IMR-90 (cell line): ENCODE measurements at regions not wholly inside any gene's neighbourhood (a gene's known extent, or its start where the extent isn't known, plus 50 kb on each side); places are given as distances from the start of the nearest gene placed in this dataset.

ENCODE experiments used
- ATAC-seq: fragments of 200-7000 bp; cut with Tn5 transposase; 2 replicates; pipeline ENCODE4 v1.9.1; 2020; ENCODE audit warnings: low read depth, mild to moderate bottlenecking, moderate library complexity
- BruUV-seq: library from RNA; stranded (reverse); fragments of 400-500 nt; replicated peaks from 2 replicates; lab custom pipeline; 2021; lab: Mats Ljungman, UMichigan
- CTCF ChIA-PET: fragments of 300-600 bp; formaldehyde crosslinking; extraction: SDS; loops from one replicate; lab custom pipeline; 2021; ENCODE audit warnings: antibody characterized with exemption; lab: Yijun Ruan, JAX
- POLR2A ChIA-PET: fragments of 300-600 bp; sonication (Branson Sonifier 250); formaldehyde crosslinking; loops from one replicate; lab custom pipeline; 2022; ENCODE audit warnings: antibody characterized with exemption; ENCODE audit not compliant: unreplicated experiment; lab: Charles Lee
- DNase-seq: peaks from one replicate; pipeline ENCODE4 v3.0.0; 2013
- H2AFZ ChIP-seq: replicated peaks from 2 replicates; pipeline ENCODE3; 2013; ENCODE audit warnings: low read length, mild to moderate bottlenecking; ENCODE audit not compliant: poor library complexity
- H2AK5ac ChIP-seq: 2 replicates; pipeline ENCODE4 v1.6.1; 2013; ENCODE audit warnings: low read depth, low read length, inconsistent platforms
- H2AK9ac ChIP-seq: replicated peaks from 2 replicates; pipeline ENCODE3; 2013; ENCODE audit warnings: mild to moderate bottlenecking, low read depth, low read length, moderate library complexity; ENCODE audit not compliant: poor library complexity
- H2BK120ac ChIP-seq: 2 replicates; pipeline ENCODE4 v1.6.1; 2013; ENCODE audit warnings: low read depth, low read length, inconsistent platforms
- H2BK15ac ChIP-seq: 3 replicates; pipeline ENCODE4 v1.6.1; 2013; ENCODE audit warnings: low read depth, low read length, inconsistent platforms
- H2BK20ac ChIP-seq: 2 replicates; pipeline ENCODE4 v1.6.1; 2013; ENCODE audit warnings: low read depth, mild to moderate bottlenecking, inconsistent platforms, low read length, moderate library complexity
- H2BK5ac ChIP-seq: 2 replicates; pipeline ENCODE4 v1.6.1; 2013; ENCODE audit warnings: mild to moderate bottlenecking, low read depth, low read length, inconsistent platforms; ENCODE audit not compliant: poor library complexity, severe bottlenecking
- H3K14ac ChIP-seq: replicated peaks from 2 replicates; pipeline ENCODE4 v1.6.1; 2013; ENCODE audit warnings: low read depth, low read length, inconsistent platforms
- H3K18ac ChIP-seq: 2 replicates; pipeline ENCODE4 v1.6.1; 2013; ENCODE audit warnings: low read depth, low read length, control low read depth
- H3K23ac ChIP-seq: 2 replicates; pipeline ENCODE4 v1.6.1; 2013; ENCODE audit warnings: low read depth, low read length, inconsistent platforms
- H3K27ac ChIP-seq: 2 replicates; pipeline ENCODE4 v1.5.1; 2013; ENCODE audit warnings: mild to moderate bottlenecking, control low read depth, low read length; ENCODE audit not compliant: insufficient read depth
- H3K27me3 ChIP-seq: 2 replicates; pipeline ENCODE4 v1.6.1; 2013; ENCODE audit warnings: low read length; ENCODE audit not compliant: control insufficient read depth, insufficient read depth
- H3K36me3 ChIP-seq: 2 replicates; pipeline ENCODE4 v1.6.1; 2013; ENCODE audit warnings: low read length, mixed read lengths; ENCODE audit not compliant: control insufficient read depth, insufficient read depth
- H3K4ac ChIP-seq: 2 replicates; pipeline ENCODE4 v1.6.1; 2013; ENCODE audit warnings: low read depth, low read length, inconsistent platforms
- H3K4me1 ChIP-seq: 2 replicates; pipeline ENCODE4 v1.6.1; 2013; ENCODE audit warnings: low read length, mixed read lengths; ENCODE audit not compliant: control insufficient read depth, insufficient read depth
- H3K4me2 ChIP-seq: 2 replicates; pipeline ENCODE4 v1.6.1; 2013; ENCODE audit warnings: low read depth, mild to moderate bottlenecking, control low read depth, low read length, moderate library complexity
- H3K4me3 ChIP-seq: 2 replicates; pipeline ENCODE4 v1.5.1; 2013; ENCODE audit warnings: low read depth, mild to moderate bottlenecking, control low read depth, low read length, moderate library complexity; ENCODE audit not compliant: insufficient read depth
- H3K56ac ChIP-seq: 2 replicates; pipeline ENCODE4 v1.6.1; 2013; ENCODE audit warnings: low read length, inconsistent platforms; ENCODE audit not compliant: insufficient read depth; ENCODE audit errors: extremely low read depth
- H3K79me1 ChIP-seq, 2 experiments: 2 replicates each; pipeline ENCODE4 v1.6.1; 2013; ENCODE audit warnings: low read length in 2 of 2, inconsistent platforms in 1 of 2, low read depth in 1 of 2
- H3K9ac ChIP-seq: 2 replicates; pipeline ENCODE4 v1.6.1; 2013; ENCODE audit warnings: low read depth, low read length, control low read depth
- H3K9me1 ChIP-seq: 2 replicates; pipeline ENCODE4 v1.6.1; 2013; ENCODE audit warnings: low read length, inconsistent platforms; ENCODE audit not compliant: insufficient read depth
- H3K9me3 ChIP-seq: 2 replicates; pipeline ENCODE4 v1.6.1; 2013; ENCODE audit warnings: low read length; ENCODE audit not compliant: control insufficient read depth, insufficient read depth
- H4K20me1 ChIP-seq: 2 replicates; pipeline ENCODE4 v1.6.1; 2013; ENCODE audit warnings: low read length, inconsistent platforms; ENCODE audit not compliant: insufficient read depth
- H4K5ac ChIP-seq: 2 replicates; pipeline ENCODE4 v1.6.1; 2013; ENCODE audit warnings: mild to moderate bottlenecking, low read depth, low read length, control low read depth
- H4K8ac ChIP-seq, 2 experiments: 2 replicates each; pipeline ENCODE4 v1.6.1; 2013; ENCODE audit warnings: low read depth in 2 of 2, low read length in 2 of 2, control low read depth in 1 of 2, inconsistent platforms in 1 of 2
- H4K91ac ChIP-seq: 2 replicates; pipeline ENCODE4 v1.6.1; 2013; ENCODE audit warnings: low read depth, low read length, inconsistent platforms; ENCODE audit not compliant: insufficient read depth
- CHD1 ChIP-seq: IDR thresholded peaks from 2 replicates; pipeline ENCODE4 v1.6.1; 2012; ENCODE audit warnings: low read depth, low read length, improper control_type of control experiment
- CTCF ChIP-seq: conservative IDR thresholded peaks from 2 replicates; pipeline ENCODE4 v1.5.1; 2012; ENCODE audit warnings: mild to moderate bottlenecking, low read depth, low read length, improper control_type of control experiment
- ELK1 ChIP-seq: fragments of 150-350 bp; IDR thresholded peaks from 2 replicates; pipeline ENCODE4 v1.6.1; 2016; ENCODE audit warnings: low read depth, mild to moderate bottlenecking, low read length, moderate library complexity, borderline replicate concordance
- NFE2L2 ChIP-seq: fragments of 150-350 bp; IDR thresholded peaks from 2 replicates; pipeline ENCODE4 v1.6.1; 2016; ENCODE audit warnings: low read depth, mild to moderate bottlenecking, low read length
- USF2 ChIP-seq: fragments of 150-350 bp; IDR thresholded peaks from 2 replicates; pipeline ENCODE4 v1.6.1; 2017; ENCODE audit warnings: mild to moderate bottlenecking, antibody characterized with exemption, low read length, low read depth
- WGBS, 2 experiments: methylation state at CpG; one replicate each; pipeline versions ENCODE4 v1.1.5 to v1.1.7; 2013; ENCODE audit warnings: missing lambda C conversion rate in 2 of 2; ENCODE audit not compliant: insufficient read length in 1 of 2; ENCODE audit errors: extremely low coverage in 2 of 2; 5-methylcytosine and 5-hydroxymethylcytosine counted together
- dilution Hi-C: fragments of 300-500 bp; cut with HindIII; formaldehyde crosslinking; loops from one replicate; pipeline ENCODE4 v1.14.3; 2018; ENCODE audit warnings: low sequenced_read_pairs; ENCODE audit not compliant: unreplicated experiment
- in situ Hi-C: fragments of 300-500 bp; cut with MboI; formaldehyde crosslinking; loops from 3 replicates; pipeline ENCODE4 v1.14.3; 2019; ENCODE audit warnings: low sequenced_read_pairs, inconsistent platforms, mixed read lengths
- intact Hi-C: fragments of 100-400 bp; cut with micrococcal nuclease; formaldehyde crosslinking; loops from 2 replicates; pipeline ENCODE4 v1.10.0; 2022

- no peak overlapping the region for H4K8ac ChIP-seq
- no peak overlapping the region for H2BK20ac ChIP-seq
- no peaks in the 10 kb centered on the region for H3K79me1 ChIP-seq
- WGBS, 2 experiments: 63% methylated on average over 6 of the region's 13 CpGs; no CpG with 5 or more reads in 1 of the 2 experiments
- H3K23ac ChIP-seq: no peak overlapping the region
- peaks cover 26% of the 10 kb centered on the region; the same call in 1 of the 2 replicates for H3K9me3 ChIP-seq
- H2BK5ac ChIP-seq: no peak overlapping the region
- CTCF ChIA-PET: no interaction called here
- no peak overlapping the region for H4K91ac ChIP-seq
- H2AK9ac ChIP-seq: no peak overlapping the region
- no peak overlapping the region for H3K4ac ChIP-seq
- no peak overlapping the region for H2BK120ac ChIP-seq
- H3K27ac ChIP-seq: no peak overlapping the region
- TF ChIP-seq ELK1 (no peak), NFE2L2 (no peak), CHD1 (no peak), USF2 (no peak), CTCF (no peak)
- DNase-seq (no peak), ATAC-seq (no peak)
- no peaks in the 10 kb centered on the region for H3K4me1 ChIP-seq
- H3K9ac ChIP-seq: no peak overlapping the region
- POLR2A ChIA-PET: no interaction called here
- H2AK5ac ChIP-seq: no peak overlapping the region
- intact Hi-C loops: no loop called here
- no peaks in the 10 kb centered on the region for H3K36me3 ChIP-seq
- H3K4me3 ChIP-seq: no peak overlapping the region
- no peak overlapping the region for H3K4me2 ChIP-seq
- H3K56ac ChIP-seq: no peak overlapping the region
- in situ Hi-C loops: no loop called here
- H2AFZ ChIP-seq: no peak overlapping the region
- no peaks in the 10 kb centered on the region for H3K27me3 ChIP-seq
- H3K14ac ChIP-seq: no peak overlapping the region
- H2BK15ac ChIP-seq: no peak overlapping the region
- dilution Hi-C loops: no loop called here
- H4K20me1 ChIP-seq: no peaks in the 10 kb centered on the region
- H3K18ac ChIP-seq: no peak overlapping the region
- H3K9me1 ChIP-seq: no peaks in the 10 kb centered on the region
- H4K5ac ChIP-seq: no peak overlapping the region
- no TSS peak for BruUV-seq
Observed at GRCh38 chr6:169850746-169851145, 99.3 kb downstream of the ERMARD start.
